Fibroblast of skin of right quadriceps (primary cell): ENCODE measurements at regions not wholly inside any gene's neighbourhood (a gene's known extent, or its start where the extent isn't known, plus 50 kb on each side); places are given as distances from the start of the nearest gene placed in this dataset.

Source experiments
- DNase-seq: peaks from one replicate; pipeline ENCODE4 v3.0.0-alpha.2; 2013

GRCh38 chr11:82365351-82365750 lies 368.3 kb downstream of the FAM181B start:
- no peak for DNase-seq

GRCh38 chr11:82356316-82356715 lies 377.3 kb downstream of the FAM181B start:
- DNase-seq, result no peak

- no peak for DNase-seq
Measured at GRCh38 chr11:82355313-82355823, 378.3 kb downstream of the FAM181B start.

GRCh38 chr11:82326853-82327252 lies 406.8 kb downstream of the FAM181B start:
- no peak for DNase-seq

- no peak for DNase-seq
Measured at GRCh38 chr11:82321206-82321605, 412.5 kb downstream of the FAM181B start.

GRCh38 chr11:82315093-82315492 lies 418.6 kb downstream of the FAM181B start:
- DNase-seq, result no peak

- no peak for DNase-seq
Measured at GRCh38 chr11:82308979-82309378, 424.7 kb downstream of the FAM181B start.

- no peak for DNase-seq
Measured at GRCh38 chr11:82305123-82305522, 428.5 kb downstream of the FAM181B start.

- no peak for DNase-seq
Measured at GRCh38 chr11:82303671-82304070, 430.0 kb downstream of the FAM181B start.

GRCh38 chr11:82288471-82288870 lies 445.2 kb downstream of the FAM181B start:
- DNase-seq, result no peak

GRCh38 chr11:82270870-82271269 lies 462.8 kb downstream of the FAM181B start:
- DNase-seq, result no peak

GRCh38 chr11:82268627-82269026 lies 465.0 kb downstream of the FAM181B start:
- no peak for DNase-seq

- no peak for DNase-seq
Measured at GRCh38 chr11:82267186-82267585, 466.5 kb downstream of the FAM181B start.

- DNase-seq, result no peak
Measured at GRCh38 chr11:82261367-82261766, 472.3 kb downstream of the FAM181B start.

GRCh38 chr11:82250047-82250446 lies 483.6 kb downstream of the FAM181B start:
- DNase-seq, result no peak

- DNase-seq, result no peak
Measured at GRCh38 chr11:82246926-82247325, 486.7 kb downstream of the FAM181B start.

GRCh38 chr11:82239498-82239897 lies 494.2 kb downstream of the FAM181B start:
- DNase-seq, result no peak

GRCh38 chr11:82234256-82234655 lies 499.4 kb downstream of the FAM181B start:
- no peak for DNase-seq

- DNase-seq, result peak; percentile 50
Measured at GRCh38 chr11:82233201-82233600, 500.5 kb downstream of the FAM181B start.

- peak; percentile 31 for DNase-seq
Measured at GRCh38 chr11:82229341-82229740, 504.3 kb downstream of the FAM181B start.

GRCh38 chr11:82225930-82226329 lies 507.7 kb downstream of the FAM181B start:
- DNase-seq, result no peak

GRCh38 chr11:82225502-82225901 lies 508.2 kb downstream of the FAM181B start:
- DNase-seq, result no peak

GRCh38 chr11:82216927-82217570 lies 516.6 kb downstream of the FAM181B start:
- no peak for DNase-seq

- DNase-seq, result no peak
Measured at GRCh38 chr11:82210011-82210410, 523.7 kb downstream of the FAM181B start.

GRCh38 chr11:82195283-82195682 lies 538.4 kb downstream of the FAM181B start:
- DNase-seq, result no peak
